NB4 (cell line): ENCODE measurements at regions not wholly inside any gene's neighbourhood (a gene's known extent, or its start where the extent isn't known, plus 50 kb on each side); places are given as distances from the start of the nearest gene placed in this dataset.

ENCODE experiments used
- DNase-seq: peaks from one replicate; pipeline ENCODE4 v3.0.0; 2010; ENCODE audit warnings: low read depth
- H3K4me3 ChIP-seq: one replicate; pipeline ENCODE4 v1.5.1; 2011; ENCODE audit warnings: mild to moderate bottlenecking, low read depth, low read length, moderate library complexity
- CTCF ChIP-seq: IDR thresholded peaks from one replicate; pipeline ENCODE4 v1.5.1; 2012; ENCODE audit warnings: low read depth, low read length
- MAX ChIP-seq: IDR thresholded peaks from 2 replicates; pipeline ENCODE4 v1.6.1; 2011; ENCODE audit warnings: low read depth, low read length
- MYC ChIP-seq: IDR thresholded peaks from 2 replicates; pipeline ENCODE4 v1.6.1; 2011; ENCODE audit warnings: low read depth, low read length
- POLR2A ChIP-seq: IDR thresholded peaks from 2 replicates; pipeline ENCODE4 v1.6.1; 2011; ENCODE audit warnings: mild to moderate bottlenecking; ENCODE audit not compliant: insufficient read length; ENCODE audit errors: extremely low read depth

GRCh38 chr6:95949985-95950384 is 65.8 kb upstream of the FUT9 start:
- DNase-seq: no peak
- TF ChIP-seq CTCF (no peak), MAX (no peak), POLR2A (no peak), MYC (no peak)
- H3K4me3 ChIP-seq: no peak overlapping the region

- H3K4me3 ChIP-seq: no peak overlapping the region
- no peak for TF ChIP-seq MAX
- TF ChIP-seq CTCF: no peak
- TF ChIP-seq MYC: no peak
- no peak for TF ChIP-seq POLR2A
- no peak for DNase-seq
Measured at GRCh38 chr6:95958686-95959085, 57.1 kb upstream of the FUT9 start.

- H3K4me3 ChIP-seq: no peak overlapping the region
- no peak for DNase-seq
- TF ChIP-seq MAX (no peak), POLR2A (no peak), MYC (no peak), CTCF (no peak)
Measured at GRCh38 chr6:95959261-95959660, 56.5 kb upstream of the FUT9 start.
